Neural cell (in vitro differentiated cells): ENCODE measurements at regions not wholly inside any gene's neighbourhood (a gene's known extent, or its start where the extent isn't known, plus 50 kb on each side); places are given as distances from the start of the nearest gene placed in this dataset.

Source experiments
- H2AFZ ChIP-seq: fragments of 200-600, 300-800 bp; sonication (generic), shearing (Covaris generic); 2 replicates; pipeline ENCODE4 v1.6.0; 2014; ENCODE audit warnings: low read depth, mild to moderate bottlenecking, antibody characterized with exemption, low read length, moderate library complexity
- H3F3A ChIP-seq: fragments of 200-600 bp; shearing (Covaris generic); 2 replicates; pipeline ENCODE4 v1.6.1; 2016; ENCODE audit warnings: mild to moderate bottlenecking, moderate library complexity, mixed read lengths, antibody characterized with exemption, low read length; ENCODE audit not compliant: insufficient read depth, poor library complexity, severe bottlenecking
- H3K27ac ChIP-seq: fragments of 200-600, 300-800 bp; sonication (generic), shearing (Covaris generic); 2 replicates; pipeline ENCODE4 v1.5.1; 2014; ENCODE audit warnings: mild to moderate bottlenecking, low read length, moderate library complexity
- H3K27me3 ChIP-seq: fragments of 300-800, 200-600 bp; sonication (generic), shearing (Covaris generic); 2 replicates; pipeline ENCODE4 v1.6.0; 2014; ENCODE audit warnings: mild to moderate bottlenecking, low read depth, low read length, moderate library complexity; ENCODE audit not compliant: insufficient read depth
- H3K36me3 ChIP-seq: fragments of 300-800, 200-600 bp; sonication (generic), shearing (Covaris generic); 2 replicates; pipeline ENCODE4 v1.5.1; 2014; ENCODE audit warnings: mild to moderate bottlenecking, antibody characterized with exemption, low read length, moderate library complexity; ENCODE audit not compliant: insufficient read depth
- H3K4me2 ChIP-seq: fragments of 300-800, 200-600 bp; sonication (generic), shearing (Covaris generic); 2 replicates; pipeline ENCODE4 v1.6.0; 2014; ENCODE audit warnings: mild to moderate bottlenecking, low read length
- H3K4me3 ChIP-seq: fragments of 300-800, 200-600 bp; sonication (generic), shearing (Covaris generic); 2 replicates; pipeline ENCODE4 v1.5.1; 2014; ENCODE audit warnings: mild to moderate bottlenecking, low read length, moderate library complexity
- H3K79me2 ChIP-seq: fragments of 200-600 bp; shearing (Covaris generic); replicated peaks from 2 replicates; pipeline ENCODE4 v1.6.0; 2014; ENCODE audit warnings: mild to moderate bottlenecking, low read length, moderate library complexity; ENCODE audit not compliant: insufficient read depth
- H3K9ac ChIP-seq: fragments of 300-800, 200-600 bp; sonication (generic), shearing (Covaris generic); 2 replicates; pipeline ENCODE4 v1.6.1; 2016; ENCODE audit warnings: mild to moderate bottlenecking, low read length, mixed read lengths
- H3K9me2 ChIP-seq: fragments of 200-600 bp; shearing (Covaris generic); 2 replicates; pipeline ENCODE4 v1.6.1; 2016; ENCODE audit warnings: mild to moderate bottlenecking, low read length, mixed read lengths; ENCODE audit not compliant: insufficient read depth
- H3K9me3 ChIP-seq: fragments of 200-600, 300-800 bp; sonication (generic), shearing (Covaris generic); 2 replicates; pipeline ENCODE4 v1.6.1; 2016; ENCODE audit warnings: mild to moderate bottlenecking, mixed run types, low read length, moderate library complexity, mixed read lengths
- H4K20me1 ChIP-seq: fragments of 200-600 bp; shearing (Covaris generic); 2 replicates; pipeline ENCODE4 v1.6.1; 2016; ENCODE audit warnings: mild to moderate bottlenecking, mixed run types; ENCODE audit not compliant: insufficient read depth
- EP300 ChIP-seq: fragments of 450-650 bp; conservative IDR thresholded peaks from 2 replicates; pipeline ENCODE4 v1.6.1; 2014; ENCODE audit warnings: antibody characterized with exemption, mild to moderate bottlenecking, moderate library complexity; ENCODE audit not compliant: poor library complexity, severe bottlenecking
- EZH2 ChIP-seq: fragments of 200-600, 300-800 bp; shearing (Covaris generic), sonication (generic); IDR thresholded peaks from 2 replicates; pipeline ENCODE4 v1.6.1; 2014; ENCODE audit warnings: antibody characterized with exemption, low read length, borderline replicate concordance, mild to moderate bottlenecking; ENCODE audit not compliant: insufficient read depth, poor library complexity, severe bottlenecking
- MXI1 ChIP-seq: fragments of 450-650 bp; conservative IDR thresholded peaks from 2 replicates; pipeline ENCODE4 v1.6.1; 2014; ENCODE audit warnings: antibody characterized with exemption, mild to moderate bottlenecking; ENCODE audit not compliant: poor library complexity, severe bottlenecking
- POLR2AphosphoS5 ChIP-seq: IDR thresholded peaks from 2 replicates; pipeline ENCODE4 v1.6.1; 2012
- RAD21 ChIP-seq: fragments of 450-650 bp; conservative IDR thresholded peaks from 2 replicates; pipeline ENCODE4 v1.6.1; 2014; ENCODE audit warnings: antibody characterized with exemption, mild to moderate bottlenecking, moderate library complexity
- SMC3 ChIP-seq: fragments of 450-650 bp; conservative IDR thresholded peaks from 2 replicates; pipeline ENCODE4 v1.6.1; 2014; ENCODE audit warnings: antibody characterized with exemption, mild to moderate bottlenecking, moderate library complexity; ENCODE audit not compliant: poor library complexity
- TAF1 ChIP-seq: IDR thresholded peaks from 2 replicates; pipeline ENCODE4 v1.6.1; 2012; ENCODE audit warnings: low read depth
- TF ChIP-seq, protein P1 (sequence below): IDR thresholded peaks from 2 replicates; pipeline ENCODE4 v1.6.1; 2012; ENCODE audit warnings: borderline replicate concordance
- TF ChIP-seq, protein P2 (sequence below): fragments of 450-650 bp; IDR thresholded peaks from 2 replicates; pipeline ENCODE4 v1.5.1; 2014; ENCODE audit warnings: antibody characterized with exemption, mild to moderate bottlenecking, moderate library complexity; ENCODE audit not compliant: poor library complexity, severe bottlenecking

DNA sequence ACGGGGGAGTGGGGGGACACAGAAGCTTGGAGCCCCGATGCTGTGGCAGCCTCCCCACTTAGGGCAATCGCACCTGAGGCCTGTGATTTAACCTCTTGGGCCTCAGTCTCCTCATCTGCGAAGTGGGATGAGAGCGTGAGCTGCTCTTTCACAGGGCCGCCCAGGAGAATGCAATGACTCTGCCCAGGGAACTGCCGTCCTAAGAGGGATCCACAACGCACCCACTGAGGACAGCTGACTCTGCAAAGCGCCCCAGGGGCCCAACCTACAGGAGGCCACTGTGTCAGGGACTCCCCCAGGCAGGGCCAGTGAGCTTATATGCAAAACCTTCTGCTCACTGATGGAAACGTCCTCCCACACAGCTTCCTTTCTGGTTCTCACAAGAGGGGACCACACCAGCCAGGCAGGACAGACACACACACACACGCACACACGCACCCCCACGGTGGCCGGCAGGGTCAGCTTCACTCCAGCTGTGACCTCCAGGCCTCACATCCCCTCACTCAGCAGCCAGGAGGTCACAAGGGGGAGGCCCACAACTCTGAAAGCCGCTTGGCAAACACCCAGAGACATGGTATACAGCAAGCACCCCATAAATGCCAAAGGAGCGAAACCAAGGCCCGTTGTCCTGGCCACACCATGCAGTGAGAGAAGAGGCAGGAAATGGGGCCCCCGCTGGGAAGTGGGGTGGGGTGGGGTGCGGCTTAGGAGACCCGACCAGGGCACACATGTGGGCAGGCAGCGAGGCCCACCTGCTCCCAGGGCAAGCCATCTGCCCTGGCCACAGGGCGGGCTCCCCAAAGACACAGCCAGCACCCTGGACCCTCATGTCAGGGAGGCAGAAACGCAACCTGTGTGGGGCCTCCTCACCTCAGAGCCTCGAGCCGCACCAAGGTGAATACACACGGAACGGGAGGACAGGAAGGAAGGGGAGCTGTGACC lies 73.3 kb downstream of the NCOR2 start:
- Histone ChIP-seq H3F3A (no peaks in the 10 kb centered on the region), H2AFZ (no peak overlapping the region), H3K9ac (no peak overlapping the region), H3K79me2 (peaks cover 4% of the 10 kb centered on the region), H3K27ac (no peak overlapping the region), H3K9me2 (no peaks in the 10 kb centered on the region), H3K36me3 (no peaks in the 10 kb centered on the region), H3K4me2 (no peak overlapping the region), H3K27me3 (no peaks in the 10 kb centered on the region), H4K20me1 (no peaks in the 10 kb centered on the region), H3K9me3 (no peaks in the 10 kb centered on the region), H3K4me3 (no peak overlapping the region)
- no peak for TF ChIP-seq TAF1

GRCh38 chr12:124492879-124493808 lies 74.3 kb downstream of the NCOR2 start:
- H3K36me3 ChIP-seq: no peaks in the 10 kb centered on the region
- TF ChIP-seq RAD21 (no peak), EP300 (no peak), EZH2 (no peak), POLR2AphosphoS5 (no peak), MXI1 (no peak), TAF1 (no peak), SMC3 (no peak)
- TF ChIP-seq, protein P1, sequence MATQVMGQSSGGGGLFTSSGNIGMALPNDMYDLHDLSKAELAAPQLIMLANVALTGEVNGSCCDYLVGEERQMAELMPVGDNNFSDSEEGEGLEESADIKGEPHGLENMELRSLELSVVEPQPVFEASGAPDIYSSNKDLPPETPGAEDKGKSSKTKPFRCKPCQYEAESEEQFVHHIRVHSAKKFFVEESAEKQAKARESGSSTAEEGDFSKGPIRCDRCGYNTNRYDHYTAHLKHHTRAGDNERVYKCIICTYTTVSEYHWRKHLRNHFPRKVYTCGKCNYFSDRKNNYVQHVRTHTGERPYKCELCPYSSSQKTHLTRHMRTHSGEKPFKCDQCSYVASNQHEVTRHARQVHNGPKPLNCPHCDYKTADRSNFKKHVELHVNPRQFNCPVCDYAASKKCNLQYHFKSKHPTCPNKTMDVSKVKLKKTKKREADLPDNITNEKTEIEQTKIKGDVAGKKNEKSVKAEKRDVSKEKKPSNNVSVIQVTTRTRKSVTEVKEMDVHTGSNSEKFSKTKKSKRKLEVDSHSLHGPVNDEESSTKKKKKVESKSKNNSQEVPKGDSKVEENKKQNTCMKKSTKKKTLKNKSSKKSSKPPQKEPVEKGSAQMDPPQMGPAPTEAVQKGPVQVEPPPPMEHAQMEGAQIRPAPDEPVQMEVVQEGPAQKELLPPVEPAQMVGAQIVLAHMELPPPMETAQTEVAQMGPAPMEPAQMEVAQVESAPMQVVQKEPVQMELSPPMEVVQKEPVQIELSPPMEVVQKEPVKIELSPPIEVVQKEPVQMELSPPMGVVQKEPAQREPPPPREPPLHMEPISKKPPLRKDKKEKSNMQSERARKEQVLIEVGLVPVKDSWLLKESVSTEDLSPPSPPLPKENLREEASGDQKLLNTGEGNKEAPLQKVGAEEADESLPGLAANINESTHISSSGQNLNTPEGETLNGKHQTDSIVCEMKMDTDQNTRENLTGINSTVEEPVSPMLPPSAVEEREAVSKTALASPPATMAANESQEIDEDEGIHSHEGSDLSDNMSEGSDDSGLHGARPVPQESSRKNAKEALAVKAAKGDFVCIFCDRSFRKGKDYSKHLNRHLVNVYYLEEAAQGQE: no peak
- TF ChIP-seq, protein P2, sequence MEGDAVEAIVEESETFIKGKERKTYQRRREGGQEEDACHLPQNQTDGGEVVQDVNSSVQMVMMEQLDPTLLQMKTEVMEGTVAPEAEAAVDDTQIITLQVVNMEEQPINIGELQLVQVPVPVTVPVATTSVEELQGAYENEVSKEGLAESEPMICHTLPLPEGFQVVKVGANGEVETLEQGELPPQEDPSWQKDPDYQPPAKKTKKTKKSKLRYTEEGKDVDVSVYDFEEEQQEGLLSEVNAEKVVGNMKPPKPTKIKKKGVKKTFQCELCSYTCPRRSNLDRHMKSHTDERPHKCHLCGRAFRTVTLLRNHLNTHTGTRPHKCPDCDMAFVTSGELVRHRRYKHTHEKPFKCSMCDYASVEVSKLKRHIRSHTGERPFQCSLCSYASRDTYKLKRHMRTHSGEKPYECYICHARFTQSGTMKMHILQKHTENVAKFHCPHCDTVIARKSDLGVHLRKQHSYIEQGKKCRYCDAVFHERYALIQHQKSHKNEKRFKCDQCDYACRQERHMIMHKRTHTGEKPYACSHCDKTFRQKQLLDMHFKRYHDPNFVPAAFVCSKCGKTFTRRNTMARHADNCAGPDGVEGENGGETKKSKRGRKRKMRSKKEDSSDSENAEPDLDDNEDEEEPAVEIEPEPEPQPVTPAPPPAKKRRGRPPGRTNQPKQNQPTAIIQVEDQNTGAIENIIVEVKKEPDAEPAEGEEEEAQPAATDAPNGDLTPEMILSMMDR: no peak
- H3K9me2 ChIP-seq: no peaks in the 10 kb centered on the region
- H3K4me2 ChIP-seq: no peak overlapping the region
- no peaks in the 10 kb centered on the region for H3K27me3 ChIP-seq
- H3K9me3 ChIP-seq: no peaks in the 10 kb centered on the region
- H3K79me2 ChIP-seq: peaks cover 4% of the 10 kb centered on the region
- H4K20me1 ChIP-seq: no peaks in the 10 kb centered on the region
- no peaks in the 10 kb centered on the region for H3F3A ChIP-seq
- H3K4me3 ChIP-seq: no peak overlapping the region
- H2AFZ ChIP-seq: no peak overlapping the region
- no peak overlapping the region for H3K9ac ChIP-seq
- no peak overlapping the region for H3K27ac ChIP-seq
